Ascending aorta (tissue), 2 donors: ENCODE measurements at regions not wholly inside any gene's neighbourhood (a gene's known extent, or its start where the extent isn't known, plus 50 kb on each side); places are given as distances from the start of the nearest gene placed in this dataset.
A peak's percentile ranks its signal among the peaks of the same experiment; 100 is the strongest.

ENCODE experiments used
- DNase-seq, 2 donors: peaks; one replicate each; pipeline ENCODE4 v3.0.0-alpha.2; 2019; ENCODE audit warnings: low spot score in 2 of 2
- H3K27ac ChIP-seq, 2 donors: fragments of 200-600 bp; sonication (generic); one replicate each; pipeline ENCODE4 v1.5.1; 2016 to 2017; ENCODE audit warnings: mild to moderate bottlenecking in 1 of 2
- H3K27me3 ChIP-seq: fragments of 200-600 bp; sonication (generic); one replicate; pipeline ENCODE4 v1.5.1; 2017
- H3K36me3 ChIP-seq, 2 donors: fragments of 200-600 bp; sonication (generic); one replicate each; pipeline ENCODE4 v1.5.1; 2016
- H3K4me1 ChIP-seq, 2 donors: fragments of 200-600 bp; sonication (generic); one replicate each; pipeline ENCODE4 v1.5.1; 2016 to 2017; ENCODE audit warnings: mild to moderate bottlenecking in 1 of 2
- H3K4me3 ChIP-seq, 2 donors: fragments of 200-600 bp; sonication (generic); one replicate each; pipeline ENCODE4 v1.5.1; 2016 to 2017; ENCODE audit warnings: mild to moderate bottlenecking in 1 of 2
- H3K9me3 ChIP-seq, 2 donors: fragments of 200-600 bp; sonication (generic); one replicate each; pipeline ENCODE4 v1.5.1; 2016
- intact Hi-C: fragments of 100-400 bp; cut with DNase I; formaldehyde crosslinking; loops from one replicate; pipeline ENCODE4 v1.15.1; 2023
- TF ChIP-seq, protein P1 (sequence below), 3 experiments: fragments of 200-600 bp in 2 of 3; fragments of 450-650 bp in 1 of 3; sonication (generic) in 2 of 3; IDR thresholded peaks; one replicate each; pipeline ENCODE4 v1.5.1; 2016 to 2019; ENCODE audit warnings: antibody characterized with exemption in 3 of 3, mild to moderate bottlenecking in 1 of 3, moderate library complexity in 1 of 3

DNA sequence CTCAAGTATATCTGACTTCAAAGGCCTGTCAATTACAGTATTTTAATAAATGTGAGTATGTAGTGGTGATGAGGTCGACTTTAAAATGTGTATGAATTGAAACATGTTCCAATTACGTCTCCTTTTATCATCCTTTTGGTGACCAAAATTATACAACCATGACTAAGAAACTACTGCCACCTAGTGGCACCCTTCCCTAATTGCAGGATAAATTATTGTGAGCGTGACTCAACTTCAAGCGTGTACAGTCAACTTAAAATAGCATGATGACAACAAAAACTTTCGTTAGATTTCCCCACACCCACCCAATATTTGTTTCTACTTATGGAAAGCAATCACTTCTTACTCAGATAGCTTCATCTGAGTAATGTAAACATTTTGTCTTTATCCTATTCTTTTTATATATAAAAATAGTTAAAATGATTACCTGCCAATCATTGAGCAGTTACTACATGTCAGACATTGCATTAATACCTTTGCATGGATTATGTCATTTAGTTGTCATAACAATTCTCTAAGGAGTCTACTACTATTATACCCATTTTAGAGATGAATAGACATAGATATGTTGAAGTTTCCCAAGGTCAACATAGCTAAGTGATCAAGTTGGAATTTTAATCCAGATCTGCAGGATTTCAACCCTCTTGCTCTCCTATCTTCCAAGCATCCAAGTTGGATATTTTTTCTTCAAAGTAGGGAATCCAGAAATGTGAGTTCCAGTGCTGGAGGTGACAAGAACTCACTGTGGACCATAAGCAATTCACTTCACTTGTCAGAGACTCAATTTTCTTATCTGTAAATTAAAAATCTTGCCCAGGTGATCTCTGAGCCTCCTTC is 106.0 kb downstream of the MEX3B start:
- Histone ChIP-seq H3K4me1 (no peaks in the 10 kb centered on the region), H3K9me3 (peaks cover 0 to 7% of the 10 kb centered on the region in 2 donors), H3K27ac (no peak overlapping the region), H3K4me3 (no peak overlapping the region), H3K27me3 (no peaks in the 10 kb centered on the region), H3K36me3 (no peaks in the 10 kb centered on the region)
- TF ChIP-seq, protein P1, sequence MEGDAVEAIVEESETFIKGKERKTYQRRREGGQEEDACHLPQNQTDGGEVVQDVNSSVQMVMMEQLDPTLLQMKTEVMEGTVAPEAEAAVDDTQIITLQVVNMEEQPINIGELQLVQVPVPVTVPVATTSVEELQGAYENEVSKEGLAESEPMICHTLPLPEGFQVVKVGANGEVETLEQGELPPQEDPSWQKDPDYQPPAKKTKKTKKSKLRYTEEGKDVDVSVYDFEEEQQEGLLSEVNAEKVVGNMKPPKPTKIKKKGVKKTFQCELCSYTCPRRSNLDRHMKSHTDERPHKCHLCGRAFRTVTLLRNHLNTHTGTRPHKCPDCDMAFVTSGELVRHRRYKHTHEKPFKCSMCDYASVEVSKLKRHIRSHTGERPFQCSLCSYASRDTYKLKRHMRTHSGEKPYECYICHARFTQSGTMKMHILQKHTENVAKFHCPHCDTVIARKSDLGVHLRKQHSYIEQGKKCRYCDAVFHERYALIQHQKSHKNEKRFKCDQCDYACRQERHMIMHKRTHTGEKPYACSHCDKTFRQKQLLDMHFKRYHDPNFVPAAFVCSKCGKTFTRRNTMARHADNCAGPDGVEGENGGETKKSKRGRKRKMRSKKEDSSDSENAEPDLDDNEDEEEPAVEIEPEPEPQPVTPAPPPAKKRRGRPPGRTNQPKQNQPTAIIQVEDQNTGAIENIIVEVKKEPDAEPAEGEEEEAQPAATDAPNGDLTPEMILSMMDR (IDR thresholded peaks at IDR 0.05) = peak in 1 of 3 experiments; percentile 39
- no peak for DNase-seq
- intact Hi-C loops = no loop called here

DNA sequence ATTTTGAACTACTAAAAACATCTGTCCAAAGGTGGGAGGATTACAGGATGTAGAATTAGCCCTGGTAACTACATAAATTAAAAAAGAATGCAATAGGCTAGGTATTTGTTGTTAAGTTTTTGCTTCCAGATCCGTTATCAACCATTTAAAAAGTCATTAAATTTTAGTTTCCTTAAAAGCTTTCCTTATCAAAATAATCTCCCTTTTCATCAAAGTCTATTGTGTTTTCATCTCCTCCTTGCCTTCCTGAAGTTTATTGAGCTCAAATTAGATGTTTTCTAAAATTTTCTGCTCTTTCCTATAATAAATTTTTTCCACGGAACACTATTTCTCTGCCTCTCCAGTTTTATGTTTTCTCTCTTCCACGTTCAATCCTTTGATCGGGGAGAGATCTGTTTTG is 108.6 kb downstream of the MEX3B start:
- Histone ChIP-seq H3K36me3 (no peaks in the 10 kb centered on the region), H3K4me3 (no peak overlapping the region), H3K27ac (no peak overlapping the region), H3K4me1 (no peaks in the 10 kb centered on the region), H3K9me3 (peaks cover 0 to 7% of the 10 kb centered on the region in 2 donors), H3K27me3 (no peaks in the 10 kb centered on the region)
- TF ChIP-seq, protein P1 (IDR thresholded peaks at IDR 0.05) = no peak
- intact Hi-C loops = no loop called here
- no peak for DNase-seq

DNA sequence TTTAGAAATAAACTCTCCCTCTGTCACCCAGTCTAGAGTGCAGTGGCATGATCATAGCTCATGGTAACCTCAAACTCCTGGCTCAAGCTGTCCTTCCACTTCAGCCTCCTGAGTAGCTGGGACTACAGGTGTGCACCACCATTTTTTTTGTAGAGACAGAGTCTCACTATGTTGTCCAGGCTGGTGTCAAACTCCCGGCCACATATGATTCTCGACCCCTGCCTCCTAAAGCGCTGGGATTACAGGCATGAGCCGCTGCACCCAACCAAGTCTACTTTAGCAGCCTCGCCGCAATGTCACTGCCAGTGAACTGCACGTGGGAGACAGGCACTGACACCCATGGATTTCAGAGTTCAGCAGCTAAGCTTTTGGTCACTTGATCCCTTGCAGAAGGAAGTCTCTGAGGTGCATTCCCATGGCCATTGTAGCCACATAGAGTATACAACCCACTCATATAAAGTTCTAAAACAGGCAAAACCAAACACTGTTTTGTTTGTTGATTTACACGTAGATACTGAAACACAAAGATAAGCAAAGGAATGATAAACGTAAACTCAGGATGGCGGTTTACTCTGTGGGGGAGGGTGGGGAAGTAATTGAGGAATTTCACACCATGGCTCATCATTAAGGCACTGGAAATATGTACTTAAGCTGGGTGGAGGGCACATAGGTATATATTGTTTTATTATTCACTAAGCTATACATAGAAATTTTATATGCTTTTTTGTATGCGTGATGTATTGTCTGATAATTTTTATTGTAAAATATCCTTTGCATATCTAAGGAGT is 115.0 kb downstream of the MEX3B start:
- Histone ChIP-seq H3K4me1 (no peaks in the 10 kb centered on the region), H3K27ac (no peak overlapping the region), H3K9me3 (no peaks in the 10 kb centered on the region), H3K4me3 (no peak overlapping the region), H3K36me3 (no peaks in the 10 kb centered on the region), H3K27me3 (no peaks in the 10 kb centered on the region)
- DNase-seq = no peak
- TF ChIP-seq, protein P1 (IDR thresholded peaks at IDR 0.05) = no peak
- intact Hi-C loops = no loop called here

DNA sequence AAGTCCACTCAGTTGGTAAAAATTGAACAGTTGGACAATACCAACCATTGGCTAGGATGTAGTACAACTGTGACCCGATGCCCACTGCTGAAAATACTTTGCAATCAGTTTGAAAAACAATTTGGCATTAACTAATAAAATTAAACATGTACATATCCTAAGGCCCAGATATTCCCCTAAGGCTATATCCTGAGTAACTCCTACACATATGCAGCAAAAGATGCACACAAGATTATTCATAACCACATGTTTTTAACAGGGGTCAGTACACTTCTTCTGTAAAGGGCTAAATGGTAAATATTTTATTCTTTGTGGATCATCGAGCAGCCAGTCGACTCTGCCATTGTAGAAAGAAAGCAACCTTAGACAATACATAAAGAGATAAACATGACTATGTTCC is 116.3 kb downstream of the MEX3B start:
- intact Hi-C loops = no loop called here
- no peak overlapping the region for H3K4me3 ChIP-seq
- no peak for DNase-seq
- no peak overlapping the region for H3K27ac ChIP-seq
- H3K27me3 ChIP-seq = no peaks in the 10 kb centered on the region
- TF ChIP-seq, protein P1 (IDR thresholded peaks at IDR 0.05) = no peak
- H3K36me3 ChIP-seq = no peaks in the 10 kb centered on the region
- no peaks in the 10 kb centered on the region for H3K4me1 ChIP-seq
- H3K9me3 ChIP-seq = no peaks in the 10 kb centered on the region

DNA sequence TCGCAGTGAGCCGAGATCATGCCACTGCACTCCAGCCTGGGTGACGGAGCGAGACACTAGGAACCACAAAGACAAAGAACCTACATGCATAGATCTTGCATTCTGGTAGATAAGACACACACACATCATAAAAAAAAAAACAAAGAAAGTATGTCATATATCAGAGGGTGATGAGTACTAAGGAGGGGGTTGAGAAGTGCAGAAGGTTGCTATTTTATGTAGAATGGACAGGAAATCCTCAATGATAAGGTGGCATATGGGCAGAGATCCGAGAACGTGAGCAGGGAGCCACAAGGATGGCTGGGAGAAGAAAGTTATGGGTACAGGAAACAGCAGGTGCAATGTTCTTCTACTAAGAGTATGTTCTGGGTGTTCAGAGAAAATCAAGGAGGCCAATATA is 118.8 kb downstream of the MEX3B start:
- no peaks in the 10 kb centered on the region for H3K27me3 ChIP-seq
- no peak overlapping the region for H3K4me3 ChIP-seq
- H3K36me3 ChIP-seq = no peaks in the 10 kb centered on the region
- H3K4me1 ChIP-seq = no peaks in the 10 kb centered on the region
- TF ChIP-seq, protein P1 (IDR thresholded peaks at IDR 0.05) = no peak
- H3K9me3 ChIP-seq = no peaks in the 10 kb centered on the region
- intact Hi-C loops = no loop called here
- H3K27ac ChIP-seq = no peak overlapping the region
- DNase-seq = no peak
